Spleen (tissue), 7 donors: ENCODE measurements at regions not wholly inside any gene's neighbourhood (a gene's known extent, or its start where the extent isn't known, plus 50 kb on each side); places are given as distances from the start of the nearest gene placed in this dataset.

ENCODE experiments used
- CTCF ChIP-seq, 11 experiments: fragments of 200-600 bp in 7 of 11; fragments of 450-650 bp in 4 of 11; sonication (generic) in 4 of 11; IDR thresholded peaks in 8 of 11; conservative IDR thresholded peaks in 3 of 11; 1 replicate in 7 of 11; 2 replicates in 4 of 11; pipeline versions ENCODE4 v1.4.0 to v1.8.0; 2016 to 2021; ENCODE audit warnings: antibody characterized with exemption in 11 of 11, inconsistent platforms in 4 of 11, mild to moderate bottlenecking in 1 of 11
- POLR2A ChIP-seq, 3 donors: fragments of 450-650 bp; IDR thresholded peaks; one replicate each; pipeline ENCODE4 v1.5.1; 2017; ENCODE audit warnings: antibody characterized with exemption in 3 of 3, mild to moderate bottlenecking in 1 of 3
- POLR2AphosphoS5 ChIP-seq, 3 donors: sonication (generic); formaldehyde crosslinking; IDR thresholded peaks; one replicate each; pipeline ENCODE4 v1.5.1; 2017; ENCODE audit warnings: antibody characterized with exemption in 3 of 3
- donor health status: DM: no; HTN: no; CAD: no; lungs with moderate emphysema.
- donor health status: DM: no; HTN: no; CAD: no.
- donor health status: DM: no; HTN: no; CAD: no.

GRCh38 chr3:94225148-94225865 lies 162.4 kb downstream of the NSUN3 start:
- TF ChIP-seq CTCF (IDR thresholded peaks at IDR 0.05 in 8 of 11, conservative IDR thresholded peaks at IDR 0.05 in 3 of 11): no peak
- no peak for TF ChIP-seq POLR2A (IDR thresholded peaks at IDR 0.05)
- TF ChIP-seq POLR2AphosphoS5 (IDR thresholded peaks at IDR 0.05): no peak
